Stimulated activated CD4-positive, alpha-beta T cell treated with anti-CD3 and anti-CD28 coated beads, Interleukin-1b, Interleukin-23, amount 100 ng/mL, for 1 hour (primary cell): ENCODE measurements at regions not wholly inside any gene's neighbourhood (a gene's known extent, or its start where the extent isn't known, plus 50 kb on each side); places are given as distances from the start of the nearest gene placed in this dataset.

Experiments used
- DNase-seq, 2 donors: peaks; one replicate each; pipeline ENCODE4 v3.0.0-alpha.2; 2020; ENCODE audit warnings: low read depth in 2 of 2

GRCh38 chr4:160217352-160217751 is 1114.5 kb downstream of the RAPGEF2 start:
- DNase-seq: no peak

GRCh38 chr4:160224049-160224448 is 1121.2 kb downstream of the RAPGEF2 start:
- no peak for DNase-seq

- no peak for DNase-seq
These were observed 1130.3 kb downstream of the RAPGEF2 start for GRCh38 chr4:160233141-160233540.

GRCh38 chr4:160235285-160235684 is 1132.4 kb downstream of the RAPGEF2 start:
- DNase-seq: no peak

GRCh38 chr4:160235771-160236170 is 1132.9 kb downstream of the RAPGEF2 start:
- no peak for DNase-seq

- no peak for DNase-seq
These were observed 1135.9 kb downstream of the RAPGEF2 start for GRCh38 chr4:160238790-160239189.

- DNase-seq: no peak
These were observed 1144.3 kb downstream of the RAPGEF2 start for GRCh38 chr4:160247091-160247656.

GRCh38 chr4:160251522-160252170 is 1148.8 kb downstream of the RAPGEF2 start:
- DNase-seq: no peak

GRCh38 chr4:160257318-160257717 is 1154.4 kb downstream of the RAPGEF2 start:
- no peak for DNase-seq

GRCh38 chr4:160265014-160265413 is 1162.1 kb downstream of the RAPGEF2 start:
- DNase-seq: no peak

- no peak for DNase-seq
These were observed 1163.0 kb downstream of the RAPGEF2 start for GRCh38 chr4:160265836-160266235.

- DNase-seq: no peak
These were observed 1174.0 kb downstream of the RAPGEF2 start for GRCh38 chr4:160276785-160277325.

- DNase-seq: no peak
These were observed 1180.2 kb downstream of the RAPGEF2 start for GRCh38 chr4:160283081-160283480.

- DNase-seq: no peak
These were observed 1181.6 kb downstream of the RAPGEF2 start for GRCh38 chr4:160284516-160284915.

GRCh38 chr4:160286051-160286450 is 1183.2 kb downstream of the RAPGEF2 start:
- DNase-seq: no peak

GRCh38 chr4:160296476-160296875 is 1193.6 kb downstream of the RAPGEF2 start:
- DNase-seq: no peak

- DNase-seq: no peak
These were observed 1196.3 kb downstream of the RAPGEF2 start for GRCh38 chr4:160299177-160299576.

GRCh38 chr4:160299608-160300007 is 1196.7 kb downstream of the RAPGEF2 start:
- DNase-seq: no peak

- DNase-seq: no peak
These were observed 1213.2 kb downstream of the RAPGEF2 start for GRCh38 chr4:160316036-160316435.

- no peak for DNase-seq
These were observed 1215.8 kb downstream of the RAPGEF2 start for GRCh38 chr4:160318567-160319220.

GRCh38 chr4:160319221-160319867 is 1216.5 kb downstream of the RAPGEF2 start:
- DNase-seq: no peak

- no peak for DNase-seq
These were observed 1217.0 kb downstream of the RAPGEF2 start for GRCh38 chr4:160319868-160320260.
